Lower leg skin (tissue), 4 donors: ENCODE measurements at regions not wholly inside any gene's neighbourhood (a gene's known extent, or its start where the extent isn't known, plus 50 kb on each side); places are given as distances from the start of the nearest gene placed in this dataset.

Source experiments
- DNase-seq, 2 donors: peaks; one replicate each; pipeline ENCODE4 v3.0.0-alpha.2; 2019; ENCODE audit warnings: low spot score in 2 of 2
- H3K4me3 ChIP-seq: fragments of 200-600 bp; sonication (generic); 2 replicates; pipeline ENCODE4 v1.5.1; 2017; ENCODE audit warnings: mild to moderate bottlenecking, low read depth; ENCODE audit not compliant: poor library complexity, severe bottlenecking
- CTCF ChIP-seq, 3 donors: fragments of 450-650 bp; IDR thresholded peaks; one replicate each; pipeline ENCODE4 v1.5.1; 2016; ENCODE audit warnings: antibody characterized with exemption in 3 of 3, mild to moderate bottlenecking in 3 of 3, moderate library complexity in 2 of 3
- POLR2A ChIP-seq, 2 donors: fragments of 450-650 bp; IDR thresholded peaks; one replicate each; pipeline ENCODE4 v1.6.1; 2016 to 2017; ENCODE audit warnings: antibody characterized with exemption in 2 of 2, mild to moderate bottlenecking in 1 of 2, moderate library complexity in 1 of 2
- WGBS, 2 donors: methylation state at CpG; one replicate each; pipeline ENCODE4 v1.1.5; 2018; 5-methylcytosine and 5-hydroxymethylcytosine counted together
- intact Hi-C: fragments of 100-400 bp; cut with DNase I; formaldehyde crosslinking; loops from one replicate; pipeline ENCODE4 v1.15.0; 2023; ENCODE audit warnings: low total_unique reads

- WGBS, 2 donors = 28 to 33% methylated on average over 2 of the region's 2 CpGs
- intact Hi-C loops = no loop called here
- TF ChIP-seq POLR2A (IDR thresholded peaks at IDR 0.05) = no peak
- TF ChIP-seq CTCF (IDR thresholded peaks at IDR 0.05) = no peak
- DNase-seq = no peak
- H3K4me3 ChIP-seq = no peak overlapping the region
These were observed 443.7 kb upstream of the ONECUT1 start for GRCh38 chr15:53233801-53234200.

GRCh38 chr15:53230473-53230872, 440.3 kb upstream of the ONECUT1 start:
- TF ChIP-seq POLR2A (IDR thresholded peaks at IDR 0.05) (no peak), CTCF (IDR thresholded peaks at IDR 0.05) (no peak)
- intact Hi-C loops = no loop called here
- DNase-seq = no peak
- no peak overlapping the region for H3K4me3 ChIP-seq
- WGBS, 2 donors = 40 to 50% methylated on average over 1 of the region's 1 CpG

GRCh38 chr15:53226559-53226958, 436.4 kb upstream of the ONECUT1 start:
- intact Hi-C loops = no loop called here
- WGBS, 2 donors = 68 to 84% methylated on average over 2 of the region's 2 CpGs
- no peak for DNase-seq
- TF ChIP-seq POLR2A (IDR thresholded peaks at IDR 0.05) (no peak), CTCF (IDR thresholded peaks at IDR 0.05) (no peak)
- H3K4me3 ChIP-seq = no peak overlapping the region

GRCh38 chr15:53225781-53226180, 435.6 kb upstream of the ONECUT1 start:
- 60 to 86% methylated on average over 3 of the region's 3 CpGs for WGBS, 2 donors
- no peak for TF ChIP-seq POLR2A (IDR thresholded peaks at IDR 0.05)
- TF ChIP-seq CTCF (IDR thresholded peaks at IDR 0.05) = no peak
- no peak overlapping the region for H3K4me3 ChIP-seq
- intact Hi-C loops = no loop called here
- no peak for DNase-seq

GRCh38 chr15:53224371-53224770, 434.2 kb upstream of the ONECUT1 start:
- TF ChIP-seq POLR2A (IDR thresholded peaks at IDR 0.05) (no peak), CTCF (IDR thresholded peaks at IDR 0.05) (no peak)
- intact Hi-C loops = no loop called here
- DNase-seq = no peak
- H3K4me3 ChIP-seq = no peak overlapping the region

- TF ChIP-seq CTCF (IDR thresholded peaks at IDR 0.05) (no peak), POLR2A (IDR thresholded peaks at IDR 0.05) (no peak)
- intact Hi-C loops = no loop called here
- DNase-seq = no peak
- no peak overlapping the region for H3K4me3 ChIP-seq
- 90 to 91% methylated on average over 1 of the region's 1 CpG for WGBS, 2 donors
These were observed 433.7 kb upstream of the ONECUT1 start for GRCh38 chr15:53223815-53224214.
